Coronary artery (tissue), 2 donors: ENCODE measurements at regions not wholly inside any gene's neighbourhood (a gene's known extent, or its start where the extent isn't known, plus 50 kb on each side); places are given as distances from the start of the nearest gene placed in this dataset.

Source experiments
- DNase-seq: peaks from one replicate; pipeline ENCODE4 v3.0.0-alpha.2; 2017; ENCODE audit warnings: low spot score
- H3K27ac ChIP-seq, 2 donors: fragments of 200-600 bp; sonication (generic); one replicate each; pipeline ENCODE4 v1.5.1; 2016 to 2019
- H3K4me3 ChIP-seq: fragments of 200-600 bp; sonication (generic); 2 replicates; pipeline ENCODE4 v1.5.1; 2016; ENCODE audit warnings: mild to moderate bottlenecking, moderate library complexity
- TF ChIP-seq, protein P1 (sequence below): fragments of 200-600 bp; sonication (generic); IDR thresholded peaks from one replicate; pipeline ENCODE4 v1.5.1; 2019; ENCODE audit warnings: antibody characterized with exemption

DNA sequence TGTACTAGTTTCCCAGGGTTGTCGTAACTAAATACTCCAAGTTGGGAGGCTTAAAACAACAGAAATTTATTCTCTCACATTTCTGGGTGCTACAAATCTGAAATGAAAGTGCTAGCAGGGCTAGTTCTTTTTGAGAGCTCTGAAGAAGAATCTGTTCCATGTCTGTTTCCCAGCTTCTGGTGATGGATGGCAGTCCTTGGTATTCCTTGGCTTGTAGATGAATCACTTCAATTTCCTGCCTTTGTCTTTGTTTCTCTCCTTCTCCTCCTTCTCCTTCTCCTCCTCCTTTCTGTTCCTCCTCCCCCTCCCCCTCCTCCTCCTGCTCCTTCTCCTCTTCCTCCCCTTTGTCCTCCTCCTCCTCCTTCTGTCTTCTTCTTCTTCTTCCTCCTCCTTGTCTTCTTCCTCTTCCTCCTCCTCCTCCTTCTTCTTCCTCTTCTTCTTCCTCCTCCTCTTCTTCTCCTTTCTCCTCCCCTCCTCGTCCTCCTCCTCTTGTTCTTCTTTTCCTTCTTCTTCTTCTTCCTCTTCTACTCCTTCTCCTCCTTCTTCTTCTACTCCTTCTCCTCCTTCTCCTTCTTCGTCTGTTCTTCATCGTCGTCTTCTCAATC lies 104.7 kb upstream of the ANKRD55 start:
- no peak overlapping the region for H3K4me3 ChIP-seq
- H3K27ac ChIP-seq, result no peak overlapping the region
- TF ChIP-seq, protein P1, sequence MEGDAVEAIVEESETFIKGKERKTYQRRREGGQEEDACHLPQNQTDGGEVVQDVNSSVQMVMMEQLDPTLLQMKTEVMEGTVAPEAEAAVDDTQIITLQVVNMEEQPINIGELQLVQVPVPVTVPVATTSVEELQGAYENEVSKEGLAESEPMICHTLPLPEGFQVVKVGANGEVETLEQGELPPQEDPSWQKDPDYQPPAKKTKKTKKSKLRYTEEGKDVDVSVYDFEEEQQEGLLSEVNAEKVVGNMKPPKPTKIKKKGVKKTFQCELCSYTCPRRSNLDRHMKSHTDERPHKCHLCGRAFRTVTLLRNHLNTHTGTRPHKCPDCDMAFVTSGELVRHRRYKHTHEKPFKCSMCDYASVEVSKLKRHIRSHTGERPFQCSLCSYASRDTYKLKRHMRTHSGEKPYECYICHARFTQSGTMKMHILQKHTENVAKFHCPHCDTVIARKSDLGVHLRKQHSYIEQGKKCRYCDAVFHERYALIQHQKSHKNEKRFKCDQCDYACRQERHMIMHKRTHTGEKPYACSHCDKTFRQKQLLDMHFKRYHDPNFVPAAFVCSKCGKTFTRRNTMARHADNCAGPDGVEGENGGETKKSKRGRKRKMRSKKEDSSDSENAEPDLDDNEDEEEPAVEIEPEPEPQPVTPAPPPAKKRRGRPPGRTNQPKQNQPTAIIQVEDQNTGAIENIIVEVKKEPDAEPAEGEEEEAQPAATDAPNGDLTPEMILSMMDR, result no peak
- DNase-seq, result no peak

DNA sequence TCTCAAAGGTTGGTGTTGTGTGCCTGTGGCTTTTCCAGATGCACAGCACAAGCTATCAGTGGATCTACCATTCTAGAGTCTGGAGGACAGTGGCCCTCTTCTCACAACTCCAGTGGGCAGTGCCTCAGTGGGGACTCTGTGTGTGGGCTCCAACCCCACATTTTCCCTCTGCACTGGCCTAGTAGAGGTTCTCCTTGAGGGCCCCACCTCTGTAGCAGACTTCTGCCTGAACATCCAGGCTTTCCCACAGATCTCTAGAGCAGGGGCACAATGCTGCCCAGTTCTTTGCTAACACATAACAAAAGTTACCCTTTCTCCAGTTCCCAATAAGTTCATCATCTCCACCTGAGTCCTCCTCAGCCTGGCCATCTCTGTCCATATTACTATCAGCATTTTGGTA lies 102.1 kb upstream of the ANKRD55 start:
- H3K27ac ChIP-seq, result no peak overlapping the region
- H3K4me3 ChIP-seq, result no peak overlapping the region
- TF ChIP-seq, protein P1, result no peak
- no peak for DNase-seq

DNA sequence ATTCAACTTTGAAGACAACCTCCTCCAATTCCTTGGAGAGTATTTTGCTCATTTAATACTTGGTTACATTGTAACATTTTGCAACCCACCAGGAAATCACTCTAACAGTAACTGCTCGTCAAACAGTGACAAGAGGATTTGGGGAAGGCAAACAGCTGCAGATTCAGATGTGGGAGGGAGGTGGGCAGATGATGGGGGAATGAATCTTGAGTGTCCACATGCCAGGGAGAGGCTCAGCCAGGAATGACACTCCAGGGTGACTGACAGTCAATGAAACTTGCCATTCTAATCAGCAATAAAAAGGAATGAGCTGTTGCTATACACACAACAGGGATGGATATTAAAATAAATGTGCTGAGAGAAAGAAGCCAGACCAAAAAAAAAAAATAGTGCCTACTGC lies 97.7 kb upstream of the ANKRD55 start:
- Histone ChIP-seq H3K4me3 (no peak overlapping the region), H3K27ac (no peak overlapping the region)
- DNase-seq, result no peak
- TF ChIP-seq, protein P1, result no peak

DNA sequence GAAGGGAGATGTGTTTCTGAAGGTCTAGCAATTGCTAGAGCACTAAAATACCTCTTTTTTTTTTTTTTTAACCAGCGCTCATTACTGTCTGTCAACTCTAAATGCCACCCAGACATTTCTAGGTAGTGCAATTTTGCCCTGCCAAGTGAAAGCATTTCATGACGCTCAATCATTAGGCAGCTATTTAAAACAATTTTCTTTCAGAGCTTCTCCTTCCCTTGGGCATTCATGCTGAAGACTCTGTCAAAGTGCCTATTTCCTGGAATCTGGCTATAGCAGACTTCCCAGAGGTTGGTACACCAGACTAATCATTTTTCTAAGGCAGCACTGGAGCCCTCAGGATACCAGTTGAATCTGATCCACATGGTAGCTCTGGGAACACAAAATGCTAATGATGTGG lies 97.0 kb upstream of the ANKRD55 start:
- Histone ChIP-seq H3K4me3 (no peak overlapping the region), H3K27ac (no peak overlapping the region)
- DNase-seq, result no peak
- TF ChIP-seq, protein P1, result no peak

DNA sequence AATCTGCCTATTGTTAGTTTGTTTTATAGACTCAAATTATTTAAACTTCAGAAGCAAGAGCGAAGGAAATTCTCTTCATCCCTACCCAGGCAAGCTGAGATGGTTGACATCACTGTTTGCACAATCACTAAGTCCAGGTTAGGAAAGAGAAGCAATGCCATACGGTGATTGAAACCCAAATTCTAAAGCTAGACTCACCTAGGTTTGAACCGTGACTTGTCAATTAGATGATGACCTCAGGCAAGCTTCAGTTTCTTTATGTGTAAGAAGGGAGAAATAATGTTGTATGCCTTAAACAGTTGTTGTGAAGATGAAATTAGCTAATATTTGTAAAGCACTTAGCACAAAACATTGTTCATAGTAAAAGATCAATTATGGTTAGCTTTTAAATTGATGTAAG lies 96.5 kb upstream of the ANKRD55 start:
- TF ChIP-seq, protein P1, result no peak
- Histone ChIP-seq H3K4me3 (no peak overlapping the region), H3K27ac (no peak overlapping the region)
- DNase-seq, result no peak

DNA sequence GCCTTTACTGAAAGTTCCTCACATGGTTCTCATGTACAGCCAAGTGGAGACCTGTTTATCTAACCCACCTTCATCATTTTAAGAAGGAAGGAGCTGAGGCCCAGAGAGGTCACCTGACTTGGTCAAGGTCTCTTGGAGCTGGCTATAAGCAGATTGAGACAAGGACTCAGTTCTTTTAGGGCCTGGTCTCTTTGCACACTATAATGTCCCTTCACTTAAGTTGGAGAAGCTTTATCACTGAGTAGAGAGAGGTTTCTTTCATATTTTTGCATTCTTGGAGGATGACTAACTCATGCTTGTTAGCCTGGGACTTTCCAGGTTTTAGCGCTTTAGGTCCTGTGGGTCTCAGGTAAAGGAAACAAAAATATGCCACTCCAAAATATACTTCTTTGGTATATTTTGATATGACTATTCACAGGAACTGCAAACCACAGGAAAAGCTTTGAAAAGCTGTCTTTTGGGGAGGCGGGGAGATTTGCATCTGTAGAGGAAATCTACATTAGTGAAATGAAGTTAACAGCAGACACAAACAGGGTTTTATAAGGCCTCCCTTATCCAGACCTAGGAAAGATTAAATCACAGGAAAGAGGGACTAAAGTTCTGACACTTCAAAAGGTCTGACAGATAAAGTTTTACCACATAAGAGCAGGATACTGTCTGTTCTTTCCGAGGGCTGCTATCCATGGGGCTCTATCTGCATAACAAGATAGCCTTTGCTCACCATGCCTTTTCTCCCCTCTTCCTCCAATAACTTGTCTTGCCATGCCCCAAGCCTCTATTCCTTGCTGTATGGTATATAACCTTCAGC lies 95.8 kb upstream of the ANKRD55 start:
- no peak for DNase-seq
- Histone ChIP-seq H3K27ac (no peak overlapping the region), H3K4me3 (no peak overlapping the region)
- TF ChIP-seq, protein P1, result no peak

DNA sequence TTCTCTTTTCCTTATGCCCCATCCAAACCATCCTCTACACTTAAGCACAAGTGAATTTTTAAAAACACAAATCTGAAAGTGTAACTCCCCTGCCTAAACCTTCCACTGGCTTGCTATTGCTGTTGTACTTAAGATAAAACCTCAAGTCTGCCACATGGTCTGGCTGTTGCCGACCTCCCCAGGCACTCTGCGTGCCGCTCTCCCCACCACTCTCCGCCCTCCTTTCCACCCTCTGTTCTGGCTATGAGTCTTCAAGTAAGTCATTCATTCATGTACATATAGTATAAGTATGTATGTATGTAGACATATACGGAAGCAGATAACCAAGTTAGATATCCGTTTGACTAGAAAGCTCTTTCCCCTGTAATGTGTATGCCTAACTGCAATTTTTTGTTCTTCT lies 94.7 kb upstream of the ANKRD55 start:
- no peak overlapping the region for H3K27ac ChIP-seq
- TF ChIP-seq, protein P1, result no peak

More for the DNA sequence above, 94.7 kb upstream of the ANKRD55 start:
- DNase-seq, result no peak
- H3K4me3 ChIP-seq, result no peak overlapping the region
